ENCODE measurements at regions not wholly inside any gene's neighbourhood (a gene's known extent, or its start where the extent isn't known, plus 50 kb on each side); places are given as distances from the start of the nearest gene placed in this dataset.

GRCh38 chr3:95212117-95212516 lies 1149.3 kb downstream of the NSUN3 start:
- no peak overlapping the region for H3K27ac ChIP-seq
- no peak for TF ChIP-seq CTCF (conservative IDR thresholded peaks at IDR 0.05)

DNA sequence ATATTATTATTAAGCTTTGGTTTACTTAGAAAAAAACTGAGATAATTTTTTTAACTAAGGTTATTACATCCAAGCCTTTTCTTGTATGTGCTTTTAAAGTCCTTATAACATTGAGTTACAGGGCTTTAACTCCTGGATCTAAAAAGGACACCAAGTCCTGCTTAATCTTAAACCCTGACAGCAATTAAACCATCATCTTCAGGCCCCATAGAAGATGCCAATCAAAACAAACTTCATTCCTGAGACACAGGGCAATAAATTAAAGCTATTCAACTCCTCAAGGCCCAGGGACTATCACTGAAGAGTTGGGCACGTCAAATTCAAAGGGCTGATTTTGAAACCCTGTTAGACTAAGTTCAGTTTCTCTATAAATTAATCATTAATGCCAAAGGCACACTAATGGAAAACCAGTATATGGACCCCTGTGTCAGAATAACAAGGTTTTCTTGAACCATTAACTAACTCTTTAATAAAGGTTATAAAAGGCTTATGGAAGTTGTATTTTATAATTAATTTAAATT lies 1152.6 kb downstream of the NSUN3 start:
- no peak for TF ChIP-seq CTCF (conservative IDR thresholded peaks at IDR 0.05)
- no peak overlapping the region for H3K27ac ChIP-seq

GRCh38 chr3:95217661-95218060 lies 1154.8 kb downstream of the NSUN3 start:
- no peak overlapping the region for H3K27ac ChIP-seq
- no peak for TF ChIP-seq CTCF (conservative IDR thresholded peaks at IDR 0.05)

GRCh38 chr3:95218484-95218883 lies 1155.6 kb downstream of the NSUN3 start:
- no peak for TF ChIP-seq CTCF (conservative IDR thresholded peaks at IDR 0.05)
- H3K27ac ChIP-seq = no peak overlapping the region

GRCh38 chr3:95226437-95226836 lies 1163.6 kb downstream of the NSUN3 start:
- H3K27ac ChIP-seq = no peak overlapping the region
- TF ChIP-seq CTCF (conservative IDR thresholded peaks at IDR 0.05) = no peak

DNA sequence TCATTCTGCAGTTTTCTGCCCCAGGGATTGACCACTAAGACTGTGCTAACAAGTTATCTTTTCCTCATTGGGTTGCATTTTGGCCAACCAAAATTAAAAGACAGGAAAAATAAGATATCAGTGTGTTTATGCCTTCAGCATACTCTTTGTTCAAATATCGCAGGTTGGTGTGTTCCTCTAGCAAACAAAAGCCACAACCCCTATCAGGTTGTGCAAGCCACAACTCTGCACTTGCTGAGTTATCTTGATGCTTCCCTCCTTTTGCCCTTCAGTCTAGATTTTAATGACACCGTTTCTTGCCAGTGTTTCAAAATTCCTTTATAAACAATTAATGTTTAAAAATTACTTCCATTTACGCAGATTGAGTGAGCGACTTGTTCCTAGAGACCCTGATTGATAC lies 1164.2 kb downstream of the NSUN3 start:
- TF ChIP-seq CTCF (conservative IDR thresholded peaks at IDR 0.05) = no peak
- H3K27ac ChIP-seq = no peak overlapping the region

GRCh38 chr3:95228416-95228815 lies 1165.6 kb downstream of the NSUN3 start:
- TF ChIP-seq CTCF (conservative IDR thresholded peaks at IDR 0.05) = no peak
- no peak overlapping the region for H3K27ac ChIP-seq
